Thyroid gland (tissue), 4 donors: ENCODE measurements at regions not wholly inside any gene's neighbourhood (a gene's known extent, or its start where the extent isn't known, plus 50 kb on each side); places are given as distances from the start of the nearest gene placed in this dataset.

ENCODE experiments used
- DNase-seq, 2 donors: peaks; one replicate each; pipeline ENCODE4 v3.0.0-alpha.2; 2019
- H3K27ac ChIP-seq, 3 donors: fragments of 200-600 bp; sonication (generic); 1 replicate in 2 of 3; 2 replicates in 1 of 3; pipeline ENCODE4 v1.5.1; 2016 to 2019; ENCODE audit warnings: mild to moderate bottlenecking in 1 of 3, moderate library complexity in 1 of 3
- H3K27me3 ChIP-seq: fragments of 200-600 bp; sonication (generic); one replicate; pipeline ENCODE4 v1.5.1; 2019
- H3K36me3 ChIP-seq, 2 donors: fragments of 200-600 bp; sonication (generic); one replicate each; pipeline ENCODE4 v1.5.1; 2016 to 2019
- H3K4me1 ChIP-seq, 2 donors: fragments of 200-600 bp; sonication (generic); one replicate each; pipeline ENCODE4 v1.5.1; 2017 to 2019
- H3K4me3 ChIP-seq, 3 donors: fragments of 200-600 bp; sonication (generic); replicated peaks in 1 of 3; 1 replicate in 2 of 3; 2 replicates in 1 of 3; pipeline ENCODE4 v1.5.1; 2016; ENCODE audit warnings: mild to moderate bottlenecking in 1 of 3
- H3K9me3 ChIP-seq: fragments of 200-600 bp; sonication (generic); one replicate; pipeline ENCODE4 v1.5.1; 2017
- POLR2A ChIP-seq, 2 donors: fragments of 450-650 bp; IDR thresholded peaks; one replicate each; pipeline ENCODE4 v1.6.1; 2017; ENCODE audit warnings: antibody characterized with exemption in 2 of 2, mild to moderate bottlenecking in 2 of 2, moderate library complexity in 1 of 2
- WGBS, 2 donors: methylation state at CpG; one replicate each; pipeline ENCODE4 v1.1.5; 2017; 5-methylcytosine and 5-hydroxymethylcytosine counted together
- intact Hi-C: fragments of 100-400 bp; cut with DNase I; formaldehyde crosslinking; loops from one replicate; pipeline ENCODE4 v1.15.1; 2023
- TF ChIP-seq, protein P1 (sequence below), 6 experiments: fragments of 200-600 bp in 3 of 6; fragments of 450-650 bp in 3 of 6; sonication (generic) in 3 of 6; IDR thresholded peaks; one replicate each; pipeline ENCODE4 v1.5.1; 2016 to 2019; ENCODE audit warnings: antibody characterized with exemption in 6 of 6, mild to moderate bottlenecking in 2 of 6, inconsistent platforms in 1 of 6, moderate library complexity in 1 of 6

DNA sequence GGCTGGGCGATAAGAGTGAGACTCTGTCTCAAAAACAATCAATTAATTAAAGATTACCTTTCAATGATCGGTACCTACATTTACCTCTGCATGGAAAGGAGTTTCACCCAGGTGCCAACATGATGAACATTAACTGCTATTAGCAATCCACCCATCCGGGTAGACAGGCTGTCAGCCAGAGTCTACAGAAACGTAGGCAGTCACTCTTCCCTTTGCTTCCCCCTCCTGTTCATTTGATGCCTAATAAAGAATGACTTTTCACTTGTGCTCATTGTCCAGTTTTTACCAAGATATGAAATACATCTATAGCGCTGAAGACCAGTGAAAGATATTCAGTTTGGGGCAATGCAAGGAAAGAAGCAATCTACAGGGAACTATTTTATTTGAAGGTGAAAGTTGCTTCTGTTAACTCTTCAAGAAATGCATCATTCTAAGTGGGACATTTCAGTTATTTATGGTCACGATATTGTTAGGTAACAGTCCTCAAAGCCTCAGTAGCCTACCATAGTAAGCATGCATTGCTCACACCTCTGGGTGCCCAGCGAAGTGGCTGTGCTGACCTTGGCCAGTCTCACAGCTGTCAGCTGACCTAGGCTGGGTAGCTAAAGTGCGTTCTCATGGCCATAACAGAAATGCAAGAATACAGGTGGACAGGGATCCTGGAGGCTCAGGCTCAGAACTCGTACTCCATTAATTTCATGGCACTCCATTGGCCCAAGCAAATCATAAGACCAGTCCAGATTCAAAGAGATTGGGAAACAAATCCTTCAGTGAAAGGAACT, 87.2 kb upstream of the DMRT1 start:
- Histone ChIP-seq H3K4me1 (peaks cover 29 to 50% of the 10 kb centered on the region in 2 donors), H3K27me3 (no peaks in the 10 kb centered on the region), H3K27ac (no peak overlapping the region), H3K4me3 (no peak overlapping the region), H3K9me3 (no peaks in the 10 kb centered on the region), H3K36me3 (no peaks in the 10 kb centered on the region)
- intact Hi-C loops: no loop called here
- TF ChIP-seq, protein P1, sequence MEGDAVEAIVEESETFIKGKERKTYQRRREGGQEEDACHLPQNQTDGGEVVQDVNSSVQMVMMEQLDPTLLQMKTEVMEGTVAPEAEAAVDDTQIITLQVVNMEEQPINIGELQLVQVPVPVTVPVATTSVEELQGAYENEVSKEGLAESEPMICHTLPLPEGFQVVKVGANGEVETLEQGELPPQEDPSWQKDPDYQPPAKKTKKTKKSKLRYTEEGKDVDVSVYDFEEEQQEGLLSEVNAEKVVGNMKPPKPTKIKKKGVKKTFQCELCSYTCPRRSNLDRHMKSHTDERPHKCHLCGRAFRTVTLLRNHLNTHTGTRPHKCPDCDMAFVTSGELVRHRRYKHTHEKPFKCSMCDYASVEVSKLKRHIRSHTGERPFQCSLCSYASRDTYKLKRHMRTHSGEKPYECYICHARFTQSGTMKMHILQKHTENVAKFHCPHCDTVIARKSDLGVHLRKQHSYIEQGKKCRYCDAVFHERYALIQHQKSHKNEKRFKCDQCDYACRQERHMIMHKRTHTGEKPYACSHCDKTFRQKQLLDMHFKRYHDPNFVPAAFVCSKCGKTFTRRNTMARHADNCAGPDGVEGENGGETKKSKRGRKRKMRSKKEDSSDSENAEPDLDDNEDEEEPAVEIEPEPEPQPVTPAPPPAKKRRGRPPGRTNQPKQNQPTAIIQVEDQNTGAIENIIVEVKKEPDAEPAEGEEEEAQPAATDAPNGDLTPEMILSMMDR (IDR thresholded peaks at IDR 0.05): no peak
- no peak for TF ChIP-seq POLR2A (IDR thresholded peaks at IDR 0.05)
- WGBS, 2 donors: 85 to 90% methylated on average over 9 of the region's 9 CpGs
- no peak for DNase-seq

- peaks cover 28 to 52% of the 10 kb centered on the region in 2 donors for H3K4me1 ChIP-seq
- intact Hi-C loops: no loop called here
- H3K36me3 ChIP-seq: no peaks in the 10 kb centered on the region
- no peak overlapping the region for H3K27ac ChIP-seq
- no peak for TF ChIP-seq POLR2A (IDR thresholded peaks at IDR 0.05)
- no peak overlapping the region for H3K4me3 ChIP-seq
- H3K9me3 ChIP-seq: no peaks in the 10 kb centered on the region
- no peak for DNase-seq
- H3K27me3 ChIP-seq: no peaks in the 10 kb centered on the region
- WGBS, 2 donors: 93 to 94% methylated on average over 12 of the region's 12 CpGs
Observed at GRCh38 chr9:755454-756381, 85.8 kb upstream of the DMRT1 start.

GRCh38 chr9:757246-757881, 84.1 kb upstream of the DMRT1 start:
- intact Hi-C loops: no loop called here
- TF ChIP-seq, protein P1 (IDR thresholded peaks at IDR 0.05): peak in 4 of 6 experiments; percentile 23 to 47 (median 44)
- no peak for TF ChIP-seq POLR2A (IDR thresholded peaks at IDR 0.05)
- no peak overlapping the region for H3K4me3 ChIP-seq
- WGBS, 2 donors: 79% methylated on average over 13 of the region's 13 CpGs
- H3K27me3 ChIP-seq: no peaks in the 10 kb centered on the region
- no peak overlapping the region for H3K27ac ChIP-seq
- no peaks in the 10 kb centered on the region for H3K9me3 ChIP-seq
- peaks cover 32 to 54% of the 10 kb centered on the region in 2 donors for H3K4me1 ChIP-seq
- H3K36me3 ChIP-seq: no peaks in the 10 kb centered on the region
- DNase-seq: peak in 1 of 2 donors; percentile 32

DNA sequence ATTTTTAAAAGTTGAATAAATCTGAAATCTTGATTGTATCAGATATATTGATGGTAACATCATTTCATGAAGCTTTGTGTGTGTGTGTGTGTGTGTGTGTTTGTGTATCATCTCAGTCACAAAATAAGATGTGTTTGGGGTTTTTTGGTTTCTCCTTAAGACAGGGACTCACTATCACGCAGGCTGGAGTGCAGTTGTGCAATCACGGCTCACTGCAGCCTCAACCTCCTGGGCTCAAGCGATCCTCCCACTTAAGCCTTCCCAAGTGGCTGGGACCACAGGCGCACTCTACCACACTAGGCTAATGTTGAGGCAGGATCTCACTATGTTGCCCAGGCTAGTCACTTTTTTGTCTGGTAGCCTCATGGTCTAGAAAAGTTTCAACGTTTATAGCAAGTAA, 83.4 kb upstream of the DMRT1 start:
- WGBS, 2 donors: 89 to 92% methylated on average over 5 of the region's 5 CpGs
- H3K4me3 ChIP-seq: no peak overlapping the region
- no peaks in the 10 kb centered on the region for H3K9me3 ChIP-seq
- TF ChIP-seq, protein P1 (IDR thresholded peaks at IDR 0.05): no peak
- TF ChIP-seq POLR2A (IDR thresholded peaks at IDR 0.05): no peak
- peaks cover 34 to 50% of the 10 kb centered on the region in 2 donors for H3K4me1 ChIP-seq
- H3K27ac ChIP-seq: peak overlapping the region in 1 of 3 donors; percentile 99
- H3K36me3 ChIP-seq: no peaks in the 10 kb centered on the region
- H3K27me3 ChIP-seq: no peaks in the 10 kb centered on the region
- DNase-seq: no peak
- intact Hi-C loops: no loop called here

- intact Hi-C loops: no loop called here
- peak; percentile 66 to 75 for DNase-seq
- WGBS, 2 donors: 61 to 63% methylated on average over 8 of the region's 8 CpGs
- TF ChIP-seq, protein P1 (IDR thresholded peaks at IDR 0.05): no peak
- TF ChIP-seq POLR2A (IDR thresholded peaks at IDR 0.05): peak in 1 of 2 donors; percentile 67
- Histone ChIP-seq H3K36me3 (no peaks in the 10 kb centered on the region), H3K27ac (peak overlapping the region; percentile 97 to 99 (median 98)), H3K4me1 (peaks cover 34 to 50% of the 10 kb centered on the region in 2 donors), H3K27me3 (no peaks in the 10 kb centered on the region), H3K4me3 (no peak overlapping the region), H3K9me3 (no peaks in the 10 kb centered on the region)
Observed at GRCh38 chr9:759541-759940, 82.0 kb upstream of the DMRT1 start.
